Stomach smooth muscle (tissue), 2 donors: ENCODE measurements at regions not wholly inside any gene's neighbourhood (a gene's known extent, or its start where the extent isn't known, plus 50 kb on each side); places are given as distances from the start of the nearest gene placed in this dataset.
"Not testable (repeated sequence)": the region's sequence is repeated elsewhere in the genome, so short reads cannot be mapped to it uniquely, and the experiment has no call there.

ENCODE experiments used
- H3K27ac ChIP-seq: one replicate; pipeline ENCODE4 v1.7.0; 2013; ENCODE audit warnings: mild to moderate bottlenecking, low read length, inconsistent platforms
- H3K27me3 ChIP-seq, 2 donors: one replicate each; pipeline ENCODE4 v1.7.0; 2013; ENCODE audit warnings: low read length in 2 of 2; ENCODE audit not compliant: insufficient read depth in 2 of 2, control insufficient read depth in 1 of 2
- H3K36me3 ChIP-seq, 2 donors: one replicate each; pipeline ENCODE4 v1.7.0; 2013; ENCODE audit warnings: low read length in 2 of 2; ENCODE audit not compliant: control insufficient read depth in 2 of 2, insufficient read depth in 2 of 2
- H3K4me1 ChIP-seq: one replicate; pipeline ENCODE4 v1.7.0; 2013; ENCODE audit warnings: low read length; ENCODE audit not compliant: control insufficient read depth, insufficient read depth
- H3K4me3 ChIP-seq, 2 donors: one replicate each; pipeline ENCODE4 v1.7.0; 2013; ENCODE audit warnings: low read length in 2 of 2
- H3K9ac ChIP-seq, 2 donors: one replicate each; pipeline ENCODE4 v1.7.0; 2013; ENCODE audit warnings: low read length in 2 of 2, mild to moderate bottlenecking in 1 of 2
- H3K9me3 ChIP-seq, 2 donors: one replicate each; pipeline ENCODE4 v1.7.0; 2013; ENCODE audit warnings: low read length in 2 of 2; ENCODE audit not compliant: control insufficient read depth in 2 of 2
- donor health status: healthy.
- donor health status: Pancreatic carcinoma.

DNA sequence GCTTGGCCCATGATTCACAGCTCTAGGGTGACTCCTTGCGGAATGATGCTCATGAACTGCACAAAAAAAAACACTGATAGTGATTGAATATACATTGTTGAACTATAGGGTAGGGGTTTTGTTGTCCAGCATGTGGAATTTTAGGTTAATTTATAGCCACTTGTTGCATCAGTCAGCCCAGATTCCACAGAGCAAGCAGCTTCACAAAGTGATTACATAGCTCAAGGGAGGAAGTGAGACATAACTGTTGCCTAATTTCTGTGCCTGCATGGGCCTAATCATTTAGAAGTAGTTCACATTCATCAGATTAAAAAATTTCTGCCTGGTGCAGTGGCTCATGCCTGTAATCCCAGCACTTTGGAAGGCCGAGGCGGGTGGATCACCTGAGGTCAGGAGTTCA is 142.2 kb upstream of the ZNF722 start:
- H3K27ac ChIP-seq, H3K27me3 ChIP-seq, H3K9me3 ChIP-seq, H3K36me3 ChIP-seq, H3K9ac ChIP-seq, H3K4me1 ChIP-seq, H3K4me3 ChIP-seq: not testable (repeated sequence)

DNA sequence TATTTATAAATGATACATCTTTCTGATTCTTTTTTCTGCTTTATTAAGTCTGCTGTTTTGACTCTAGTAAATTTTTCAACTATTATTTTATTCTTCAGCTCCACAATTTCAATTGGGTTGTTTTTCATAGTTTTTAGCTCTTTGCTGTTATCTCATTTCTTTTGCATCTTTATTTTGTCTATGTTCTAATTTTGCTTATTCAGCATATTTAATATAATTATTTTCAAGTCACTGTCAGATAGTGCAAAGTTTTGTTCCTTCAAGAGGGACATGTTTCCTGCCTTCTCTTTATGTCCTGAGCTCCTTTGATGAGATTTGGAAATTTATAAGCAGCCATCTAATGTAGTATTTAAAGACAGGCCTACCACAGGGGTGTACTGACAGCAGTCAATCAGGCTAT is 131.5 kb upstream of the ZNF722 start:
- Histone ChIP-seq H3K9ac (no peak overlapping the region), H3K27me3 (no peaks in the 10 kb centered on the region), H3K36me3 (no peaks in the 10 kb centered on the region), H3K4me3 (no peak overlapping the region), H3K27ac (no peak overlapping the region), H3K4me1 (no peaks in the 10 kb centered on the region), H3K9me3 (peaks cover 0 to 5% of the 10 kb centered on the region in 2 donors)

DNA sequence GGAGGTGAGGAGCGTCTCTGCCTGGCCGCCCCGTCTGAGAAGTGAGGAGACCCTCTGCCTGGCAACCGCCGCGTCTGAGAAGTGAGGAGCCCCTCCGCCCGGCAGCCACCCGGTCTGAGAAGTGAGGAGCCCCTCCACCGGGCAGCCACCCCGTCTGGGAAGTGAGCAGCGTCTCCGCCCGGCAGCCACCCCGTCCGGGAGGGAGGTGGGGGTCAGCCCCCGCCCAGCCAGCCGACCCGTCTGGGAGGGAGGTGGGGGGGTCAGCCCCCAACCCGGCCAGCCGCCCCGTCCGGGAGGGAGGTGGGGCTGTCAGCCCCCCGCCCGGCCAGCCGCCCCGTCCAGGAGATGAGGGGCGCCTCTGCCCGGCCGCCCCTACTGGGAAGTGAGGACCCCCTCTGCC is 124.4 kb upstream of the ZNF722 start:
- not testable (repeated sequence) for H3K4me1 ChIP-seq
- H3K9me3 ChIP-seq = peaks cover 7 to 24% of the 10 kb centered on the region in 2 donors

DNA sequence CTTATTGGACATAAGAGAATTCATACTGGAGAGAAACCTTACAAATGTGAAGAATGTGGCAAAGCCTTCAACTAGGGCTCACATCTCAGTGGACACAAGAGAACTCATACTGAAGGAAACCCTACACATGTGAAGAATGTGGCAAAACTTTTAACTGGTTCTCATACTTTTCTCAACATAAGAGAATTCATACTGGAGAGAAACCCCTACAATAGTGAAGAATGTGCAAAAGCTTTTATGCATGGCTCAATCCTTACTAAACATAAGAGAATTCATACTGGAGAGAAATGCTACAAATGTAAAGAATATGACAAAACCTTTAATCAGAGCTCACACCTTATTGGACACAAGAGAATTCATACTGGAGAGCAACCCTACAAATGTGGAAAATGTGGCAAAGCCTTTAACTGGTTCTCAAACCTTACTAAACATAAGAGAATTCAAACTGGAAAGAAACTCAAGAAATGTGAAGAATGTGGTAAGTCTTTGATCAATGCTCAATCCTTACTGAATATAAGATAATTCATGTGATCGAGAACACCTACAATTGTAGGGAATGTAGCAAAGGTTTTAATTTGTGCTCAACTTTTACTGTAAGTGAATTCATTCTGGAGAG is 121.8 kb upstream of the ZNF722 start:
- no peak overlapping the region for H3K9ac ChIP-seq
- H3K4me1 ChIP-seq = no peaks in the 10 kb centered on the region
- H3K9me3 ChIP-seq = peaks cover 22 to 35% of the 10 kb centered on the region in 2 donors
- no peak overlapping the region for H3K4me3 ChIP-seq
- no peaks in the 10 kb centered on the region for H3K36me3 ChIP-seq
- H3K27ac ChIP-seq = no peak overlapping the region
- no peaks in the 10 kb centered on the region for H3K27me3 ChIP-seq

More for the DNA sequence above, 124.4 kb upstream of the ZNF722 start:
- H3K4me3 ChIP-seq, H3K27me3 ChIP-seq, H3K9ac ChIP-seq, H3K36me3 ChIP-seq, H3K27ac ChIP-seq: not testable (repeated sequence)

DNA sequence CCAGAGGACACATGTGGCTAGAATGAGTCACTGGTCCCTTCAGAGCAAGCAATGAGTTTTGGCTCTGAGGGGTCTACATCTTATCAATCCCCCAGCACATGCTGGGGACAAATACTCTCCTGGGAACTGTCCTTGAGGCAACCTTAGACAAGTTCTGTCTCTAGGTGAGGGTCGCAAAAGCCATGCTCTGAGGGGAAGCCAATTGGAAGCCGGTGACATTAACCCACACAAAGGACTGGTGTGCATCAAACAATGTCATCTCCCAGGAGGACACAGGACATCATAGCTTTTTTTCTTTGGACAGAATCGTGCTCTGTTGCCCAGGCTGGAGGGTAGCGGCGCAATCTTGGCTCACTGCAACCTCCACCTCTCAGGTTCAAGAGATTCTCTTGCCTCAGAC is 111.6 kb upstream of the ZNF722 start:
- Histone ChIP-seq H3K9me3 (peaks cover 3 to 19% of the 10 kb centered on the region in 2 donors), H3K9ac (no peak overlapping the region)

DNA sequence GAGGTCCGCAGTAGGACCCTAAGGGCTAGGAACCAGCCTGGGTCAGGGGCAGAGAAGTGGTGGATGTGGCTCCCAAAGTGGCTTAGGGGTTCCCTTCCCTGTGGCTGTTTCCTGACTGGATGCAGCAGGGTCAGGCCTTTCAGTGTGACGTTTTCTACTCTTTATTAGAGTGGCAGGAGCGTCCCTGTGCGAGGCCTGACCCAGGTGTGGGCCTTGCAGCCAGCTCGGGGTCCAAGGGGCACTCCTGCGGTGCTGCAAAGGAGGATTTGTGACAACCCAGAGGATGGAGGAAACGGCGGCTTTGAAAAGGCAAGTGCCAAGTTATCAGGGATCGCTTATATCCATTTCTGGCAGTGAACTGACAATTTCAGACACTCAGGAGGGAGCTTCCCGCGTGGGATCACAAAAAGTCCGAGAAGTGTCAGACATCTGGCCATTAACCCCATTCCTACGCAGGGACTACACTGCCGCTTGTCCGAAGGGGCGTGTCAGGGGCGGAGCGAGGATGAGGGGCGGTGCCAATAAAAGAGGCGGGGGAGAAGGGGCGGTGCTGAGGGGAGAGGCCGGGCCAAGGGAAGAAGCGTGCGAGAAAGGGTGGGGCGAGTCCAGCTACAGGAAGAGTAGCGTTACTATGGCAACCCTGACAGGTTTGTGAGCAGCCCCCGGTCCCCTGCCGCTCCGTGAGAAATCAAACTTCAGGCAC is 98.8 kb upstream of the ZNF722 start:
- Histone ChIP-seq H3K27ac (peak overlapping the region; percentile 53), H3K9ac (peak overlapping the region in 1 of 2 donors; percentile 62), H3K4me3 (peak overlapping the region; percentile 93 to 100), H3K9me3 (no peaks in the 10 kb centered on the region), H3K4me1 (peaks cover 10% of the 10 kb centered on the region), H3K36me3 (no peaks in the 10 kb centered on the region), H3K27me3 (no peaks in the 10 kb centered on the region)

More for the DNA sequence above, 111.6 kb upstream of the ZNF722 start:
- H3K27me3 ChIP-seq = peaks cover 0 to 2% of the 10 kb centered on the region in 2 donors
- no peak overlapping the region for H3K4me3 ChIP-seq
- no peak overlapping the region for H3K27ac ChIP-seq
- H3K4me1 ChIP-seq = no peaks in the 10 kb centered on the region
- H3K36me3 ChIP-seq = no peaks in the 10 kb centered on the region

DNA sequence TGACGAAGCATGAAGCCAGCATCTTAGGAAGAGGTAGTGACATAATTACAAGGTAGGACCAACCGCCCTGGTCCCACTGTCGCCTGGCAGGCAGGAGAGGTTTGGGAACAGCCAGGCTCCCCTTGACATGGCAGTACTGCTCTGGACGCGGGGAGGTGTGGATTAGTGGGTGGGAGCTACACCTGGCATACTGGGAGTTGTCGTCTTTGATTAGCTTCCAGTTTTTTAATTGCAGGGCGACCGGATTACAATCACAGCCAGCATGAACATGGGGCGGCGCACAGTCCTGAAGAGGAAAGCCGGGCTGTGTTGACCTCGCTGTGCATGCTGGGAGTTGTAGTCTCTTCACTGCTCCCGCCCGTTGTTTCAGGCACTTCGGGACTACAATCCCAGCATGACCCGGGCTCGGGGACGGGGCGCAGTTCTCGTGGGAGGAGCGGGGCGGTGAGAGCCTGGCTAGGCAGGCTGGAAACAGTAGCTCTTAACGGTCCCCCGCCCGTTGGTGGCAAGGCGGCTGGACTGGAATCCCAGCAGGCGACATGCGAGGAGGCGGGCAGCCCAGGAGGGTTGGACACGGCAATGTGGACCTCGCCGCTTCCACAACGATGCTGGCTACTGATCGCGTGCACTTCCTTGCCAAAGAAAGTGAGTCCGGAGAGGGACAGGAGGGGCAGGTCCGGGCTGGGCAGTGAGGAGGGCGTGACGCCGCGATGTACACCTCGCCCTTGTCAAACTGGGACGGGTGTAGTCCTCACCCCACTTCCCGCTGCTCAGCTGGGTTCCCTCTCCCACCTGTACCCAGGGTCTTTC is 98.0 kb upstream of the ZNF722 start:
- Histone ChIP-seq H3K36me3 (no peaks in the 10 kb centered on the region), H3K9me3 (no peaks in the 10 kb centered on the region), H3K27ac (peak overlapping the region; percentile 53), H3K9ac (peak overlapping the region; percentile 8 to 73), H3K4me3 (peak overlapping the region; percentile 93 to 100), H3K27me3 (no peaks in the 10 kb centered on the region), H3K4me1 (peaks cover 10% of the 10 kb centered on the region)

DNA sequence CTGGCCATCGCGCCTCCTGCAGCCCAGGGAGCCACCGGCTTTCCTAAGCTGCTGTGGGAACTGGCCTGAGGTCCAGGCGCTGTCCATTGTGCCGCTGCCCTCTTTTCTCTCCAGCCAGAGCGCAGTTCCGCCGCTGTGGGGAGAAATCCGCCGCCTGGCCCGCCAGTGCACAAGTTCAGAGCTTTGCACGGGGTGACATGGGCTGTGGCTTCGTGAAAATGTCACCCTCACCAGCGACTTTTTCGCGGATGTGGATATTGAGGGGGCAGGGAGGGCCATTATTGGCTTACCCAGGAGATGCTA is 97.5 kb upstream of the ZNF722 start:
- not testable (repeated sequence) for H3K36me3 ChIP-seq, H3K4me1 ChIP-seq, H3K27ac ChIP-seq, H3K9me3 ChIP-seq, H3K27me3 ChIP-seq
- H3K4me3 ChIP-seq = peak overlapping the region; percentile 93 to 100
- H3K9ac ChIP-seq = peak overlapping the region; percentile 8 to 13

DNA sequence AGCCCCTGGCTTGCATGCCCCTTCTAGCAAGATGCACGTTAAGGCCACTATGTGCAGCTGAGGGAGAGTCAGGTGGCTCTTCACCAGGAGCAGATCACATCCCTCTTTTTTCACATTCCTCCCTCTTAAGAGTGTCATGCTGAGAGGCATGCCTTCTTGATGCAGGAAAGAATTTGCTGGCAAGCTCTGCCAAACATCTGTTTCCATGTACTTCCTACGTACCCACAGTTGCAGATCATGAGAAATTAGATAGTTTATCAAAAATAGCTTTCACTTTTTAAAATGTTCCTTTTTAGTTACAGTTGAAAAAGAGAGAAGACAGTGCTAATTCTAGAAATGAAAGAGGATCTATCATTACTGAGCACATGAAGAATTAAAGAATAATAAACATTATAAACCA is 79.7 kb upstream of the ZNF722 start:
- no peaks in the 10 kb centered on the region for H3K27me3 ChIP-seq
- no peaks in the 10 kb centered on the region for H3K36me3 ChIP-seq
- no peak overlapping the region for H3K9ac ChIP-seq
- no peak overlapping the region for H3K27ac ChIP-seq
- H3K4me3 ChIP-seq = no peak overlapping the region
- H3K4me1 ChIP-seq = no peaks in the 10 kb centered on the region
- no peaks in the 10 kb centered on the region for H3K9me3 ChIP-seq

DNA sequence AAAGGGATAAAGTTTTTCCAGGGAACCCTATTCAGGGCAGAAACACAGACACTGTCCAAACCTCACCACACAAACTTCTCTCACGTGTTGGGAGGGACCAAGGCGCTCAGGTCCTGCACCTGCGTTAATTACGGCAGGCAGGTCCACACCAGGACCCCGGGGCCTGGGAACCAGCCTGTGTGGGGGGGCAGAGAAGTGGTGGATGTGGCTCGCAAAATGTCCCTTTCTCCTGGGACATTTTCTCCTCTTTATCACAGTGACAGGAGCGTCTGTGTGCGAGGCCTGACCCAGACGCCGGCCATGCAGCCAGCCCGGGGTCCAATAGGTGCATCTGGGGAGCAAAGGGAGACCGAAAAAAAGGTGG is 73.4 kb upstream of the ZNF722 start:
- Histone ChIP-seq H3K4me3 (peak overlapping the region; percentile 93 to 99), H3K27me3 (no peaks in the 10 kb centered on the region), H3K4me1 (peaks cover 10% of the 10 kb centered on the region), H3K36me3 (no peaks in the 10 kb centered on the region), H3K27ac (peak overlapping the region; percentile 90), H3K9ac (peak overlapping the region; percentile 62 to 79), H3K9me3 (no peaks in the 10 kb centered on the region)
